Lower leg skin (tissue), 3 donors: ENCODE measurements at regions not wholly inside any gene's neighbourhood (a gene's known extent, or its start where the extent isn't known, plus 50 kb on each side); places are given as distances from the start of the nearest gene placed in this dataset.

Source experiments
- POLR2A ChIP-seq, 2 donors: fragments of 450-650 bp; IDR thresholded peaks; one replicate each; pipeline ENCODE4 v1.6.1; 2016 to 2017; ENCODE audit warnings: antibody characterized with exemption in 2 of 2, mild to moderate bottlenecking in 1 of 2, moderate library complexity in 1 of 2
- TF ChIP-seq, protein P1 (sequence below), 3 donors: fragments of 450-650 bp; IDR thresholded peaks; one replicate each; pipeline ENCODE4 v1.5.1; 2016; ENCODE audit warnings: antibody characterized with exemption in 3 of 3, mild to moderate bottlenecking in 3 of 3, moderate library complexity in 2 of 3

DNA sequence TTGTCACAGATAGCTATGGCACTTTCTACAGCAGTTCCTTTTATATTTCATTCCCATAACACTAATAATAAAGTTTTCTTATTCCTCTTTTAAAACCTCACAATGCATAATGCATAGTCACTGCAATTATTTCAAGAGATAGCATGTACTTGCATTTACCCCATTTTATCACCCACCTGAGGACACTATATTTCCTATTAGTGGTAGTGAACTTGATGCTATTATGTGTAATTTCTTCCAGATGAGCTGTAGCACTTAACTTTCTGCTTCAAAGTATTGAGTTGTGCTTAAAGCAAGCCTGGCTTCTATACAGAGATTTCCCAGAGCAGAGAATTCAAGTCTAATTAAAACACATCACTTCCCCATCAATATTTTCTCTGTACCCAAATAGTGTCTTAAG lies 461.1 kb downstream of the HTR7 start:
- TF ChIP-seq, protein P1, sequence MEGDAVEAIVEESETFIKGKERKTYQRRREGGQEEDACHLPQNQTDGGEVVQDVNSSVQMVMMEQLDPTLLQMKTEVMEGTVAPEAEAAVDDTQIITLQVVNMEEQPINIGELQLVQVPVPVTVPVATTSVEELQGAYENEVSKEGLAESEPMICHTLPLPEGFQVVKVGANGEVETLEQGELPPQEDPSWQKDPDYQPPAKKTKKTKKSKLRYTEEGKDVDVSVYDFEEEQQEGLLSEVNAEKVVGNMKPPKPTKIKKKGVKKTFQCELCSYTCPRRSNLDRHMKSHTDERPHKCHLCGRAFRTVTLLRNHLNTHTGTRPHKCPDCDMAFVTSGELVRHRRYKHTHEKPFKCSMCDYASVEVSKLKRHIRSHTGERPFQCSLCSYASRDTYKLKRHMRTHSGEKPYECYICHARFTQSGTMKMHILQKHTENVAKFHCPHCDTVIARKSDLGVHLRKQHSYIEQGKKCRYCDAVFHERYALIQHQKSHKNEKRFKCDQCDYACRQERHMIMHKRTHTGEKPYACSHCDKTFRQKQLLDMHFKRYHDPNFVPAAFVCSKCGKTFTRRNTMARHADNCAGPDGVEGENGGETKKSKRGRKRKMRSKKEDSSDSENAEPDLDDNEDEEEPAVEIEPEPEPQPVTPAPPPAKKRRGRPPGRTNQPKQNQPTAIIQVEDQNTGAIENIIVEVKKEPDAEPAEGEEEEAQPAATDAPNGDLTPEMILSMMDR (IDR thresholded peaks at IDR 0.05) = no peak
- no peak for TF ChIP-seq POLR2A (IDR thresholded peaks at IDR 0.05)
